IMR-90 (cell line): ENCODE measurements at regions not wholly inside any gene's neighbourhood (a gene's known extent, or its start where the extent isn't known, plus 50 kb on each side); places are given as distances from the start of the nearest gene placed in this dataset.

Source experiments
- ATAC-seq: fragments of 200-7000 bp; cut with Tn5 transposase; 2 replicates; pipeline ENCODE4 v1.9.1; 2020; ENCODE audit warnings: low read depth, mild to moderate bottlenecking, moderate library complexity
- BruUV-seq: library from RNA; stranded (reverse); fragments of 400-500 nt; replicated peaks from 2 replicates; lab custom pipeline; 2021; lab: Mats Ljungman, UMichigan
- CTCF ChIA-PET: fragments of 300-600 bp; formaldehyde crosslinking; extraction: SDS; loops from one replicate; lab custom pipeline; 2021; ENCODE audit warnings: antibody characterized with exemption; lab: Yijun Ruan, JAX
- POLR2A ChIA-PET: fragments of 300-600 bp; sonication (Branson Sonifier 250); formaldehyde crosslinking; loops from one replicate; lab custom pipeline; 2022; ENCODE audit warnings: antibody characterized with exemption; ENCODE audit not compliant: unreplicated experiment; lab: Charles Lee
- DNase-seq: peaks from one replicate; pipeline ENCODE4 v3.0.0; 2013
- H2AFZ ChIP-seq: replicated peaks from 2 replicates; pipeline ENCODE3; 2013; ENCODE audit warnings: low read length, mild to moderate bottlenecking; ENCODE audit not compliant: poor library complexity
- H2AK5ac ChIP-seq: 2 replicates; pipeline ENCODE4 v1.6.1; 2013; ENCODE audit warnings: low read depth, low read length, inconsistent platforms
- H2AK9ac ChIP-seq: replicated peaks from 2 replicates; pipeline ENCODE3; 2013; ENCODE audit warnings: mild to moderate bottlenecking, low read depth, low read length, moderate library complexity; ENCODE audit not compliant: poor library complexity
- H2BK120ac ChIP-seq: 2 replicates; pipeline ENCODE4 v1.6.1; 2013; ENCODE audit warnings: low read depth, low read length, inconsistent platforms
- H2BK15ac ChIP-seq: 3 replicates; pipeline ENCODE4 v1.6.1; 2013; ENCODE audit warnings: low read depth, low read length, inconsistent platforms
- H2BK20ac ChIP-seq: 2 replicates; pipeline ENCODE4 v1.6.1; 2013; ENCODE audit warnings: low read depth, mild to moderate bottlenecking, inconsistent platforms, low read length, moderate library complexity
- H2BK5ac ChIP-seq: 2 replicates; pipeline ENCODE4 v1.6.1; 2013; ENCODE audit warnings: mild to moderate bottlenecking, low read depth, low read length, inconsistent platforms; ENCODE audit not compliant: poor library complexity, severe bottlenecking
- H3K14ac ChIP-seq: replicated peaks from 2 replicates; pipeline ENCODE4 v1.6.1; 2013; ENCODE audit warnings: low read depth, low read length, inconsistent platforms
- H3K18ac ChIP-seq: 2 replicates; pipeline ENCODE4 v1.6.1; 2013; ENCODE audit warnings: low read depth, low read length, control low read depth
- H3K23ac ChIP-seq: 2 replicates; pipeline ENCODE4 v1.6.1; 2013; ENCODE audit warnings: low read depth, low read length, inconsistent platforms
- H3K27ac ChIP-seq: 2 replicates; pipeline ENCODE4 v1.5.1; 2013; ENCODE audit warnings: mild to moderate bottlenecking, control low read depth, low read length; ENCODE audit not compliant: insufficient read depth
- H3K27me3 ChIP-seq: 2 replicates; pipeline ENCODE4 v1.6.1; 2013; ENCODE audit warnings: low read length; ENCODE audit not compliant: control insufficient read depth, insufficient read depth
- H3K36me3 ChIP-seq: 2 replicates; pipeline ENCODE4 v1.6.1; 2013; ENCODE audit warnings: low read length, mixed read lengths; ENCODE audit not compliant: control insufficient read depth, insufficient read depth
- H3K4ac ChIP-seq: 2 replicates; pipeline ENCODE4 v1.6.1; 2013; ENCODE audit warnings: low read depth, low read length, inconsistent platforms
- H3K4me1 ChIP-seq: 2 replicates; pipeline ENCODE4 v1.6.1; 2013; ENCODE audit warnings: low read length, mixed read lengths; ENCODE audit not compliant: control insufficient read depth, insufficient read depth
- H3K4me2 ChIP-seq: 2 replicates; pipeline ENCODE4 v1.6.1; 2013; ENCODE audit warnings: low read depth, mild to moderate bottlenecking, control low read depth, low read length, moderate library complexity
- H3K4me3 ChIP-seq: 2 replicates; pipeline ENCODE4 v1.5.1; 2013; ENCODE audit warnings: low read depth, mild to moderate bottlenecking, control low read depth, low read length, moderate library complexity; ENCODE audit not compliant: insufficient read depth
- H3K56ac ChIP-seq: 2 replicates; pipeline ENCODE4 v1.6.1; 2013; ENCODE audit warnings: low read length, inconsistent platforms; ENCODE audit not compliant: insufficient read depth; ENCODE audit errors: extremely low read depth
- H3K79me1 ChIP-seq, 2 experiments: 2 replicates each; pipeline ENCODE4 v1.6.1; 2013; ENCODE audit warnings: low read length in 2 of 2, inconsistent platforms in 1 of 2, low read depth in 1 of 2
- H3K9ac ChIP-seq: 2 replicates; pipeline ENCODE4 v1.6.1; 2013; ENCODE audit warnings: low read depth, low read length, control low read depth
- H3K9me1 ChIP-seq: 2 replicates; pipeline ENCODE4 v1.6.1; 2013; ENCODE audit warnings: low read length, inconsistent platforms; ENCODE audit not compliant: insufficient read depth
- H3K9me3 ChIP-seq: 2 replicates; pipeline ENCODE4 v1.6.1; 2013; ENCODE audit warnings: low read length; ENCODE audit not compliant: control insufficient read depth, insufficient read depth
- H4K20me1 ChIP-seq: 2 replicates; pipeline ENCODE4 v1.6.1; 2013; ENCODE audit warnings: low read length, inconsistent platforms; ENCODE audit not compliant: insufficient read depth
- H4K5ac ChIP-seq: 2 replicates; pipeline ENCODE4 v1.6.1; 2013; ENCODE audit warnings: mild to moderate bottlenecking, low read depth, low read length, control low read depth
- H4K8ac ChIP-seq, 2 experiments: 2 replicates each; pipeline ENCODE4 v1.6.1; 2013; ENCODE audit warnings: low read depth in 2 of 2, low read length in 2 of 2, control low read depth in 1 of 2, inconsistent platforms in 1 of 2
- H4K91ac ChIP-seq: 2 replicates; pipeline ENCODE4 v1.6.1; 2013; ENCODE audit warnings: low read depth, low read length, inconsistent platforms; ENCODE audit not compliant: insufficient read depth
- CHD1 ChIP-seq: IDR thresholded peaks from 2 replicates; pipeline ENCODE4 v1.6.1; 2012; ENCODE audit warnings: low read depth, low read length, improper control_type of control experiment
- FOS ChIP-seq: fragments of 150-350 bp; IDR thresholded peaks from 2 replicates; pipeline ENCODE4 v1.6.1; 2016; ENCODE audit warnings: low read depth, low read length
- MAZ ChIP-seq: IDR thresholded peaks from 2 replicates; pipeline ENCODE4 v1.6.1; 2012; ENCODE audit warnings: low read depth, mild to moderate bottlenecking, low read length, improper control_type of control experiment, moderate library complexity, borderline replicate concordance
- POLR2A ChIP-seq: IDR thresholded peaks from 2 replicates; pipeline ENCODE4 v1.6.1; 2012; ENCODE audit warnings: mild to moderate bottlenecking, low read depth, low read length
- SMC3 ChIP-seq: fragments of 150-350 bp; IDR thresholded peaks from 2 replicates; pipeline ENCODE4 v1.6.1; 2016; ENCODE audit warnings: low read depth, mild to moderate bottlenecking, antibody characterized with exemption, low read length, moderate library complexity
- WGBS, 2 experiments: methylation state at CpG; one replicate each; pipeline versions ENCODE4 v1.1.5 to v1.1.7; 2013; ENCODE audit warnings: missing lambda C conversion rate in 2 of 2; ENCODE audit not compliant: insufficient read length in 1 of 2; ENCODE audit errors: extremely low coverage in 2 of 2; 5-methylcytosine and 5-hydroxymethylcytosine counted together
- dilution Hi-C: fragments of 300-500 bp; cut with HindIII; formaldehyde crosslinking; loops from one replicate; pipeline ENCODE4 v1.14.3; 2018; ENCODE audit warnings: low sequenced_read_pairs; ENCODE audit not compliant: unreplicated experiment
- in situ Hi-C: fragments of 300-500 bp; cut with MboI; formaldehyde crosslinking; loops from 3 replicates; pipeline ENCODE4 v1.14.3; 2019; ENCODE audit warnings: low sequenced_read_pairs, inconsistent platforms, mixed read lengths
- intact Hi-C: fragments of 100-400 bp; cut with micrococcal nuclease; formaldehyde crosslinking; loops from 2 replicates; pipeline ENCODE4 v1.10.0; 2022

GRCh38 chr12:73308079-73308478, 1035.9 kb downstream of the TRHDE start:
- H3K9me3 ChIP-seq = 0 out of 2 replicates have a peak, but pooled peaks cover 1% of the 10 kb centered on the region
- H3K27ac ChIP-seq = no peak overlapping the region
- ATAC-seq (no peak), DNase-seq (no peak)
- no peak overlapping the region for H3K4ac ChIP-seq
- no peak overlapping the region for H3K9ac ChIP-seq
- no peaks in the 10 kb centered on the region for H3K27me3 ChIP-seq
- no peak overlapping the region for H3K4me3 ChIP-seq
- H2BK15ac ChIP-seq = no peak overlapping the region
- H4K91ac ChIP-seq = no peak overlapping the region
- in situ Hi-C loops (no loop called here), dilution Hi-C loops (no loop called here), intact Hi-C loops (no loop called here)
- H2AFZ ChIP-seq = no peak overlapping the region
- TF ChIP-seq CHD1 = no peak
- TF ChIP-seq FOS = no peak
- no peak for TF ChIP-seq POLR2A
- TF ChIP-seq SMC3 = no peak
- TF ChIP-seq MAZ = no peak
- no peaks in the 10 kb centered on the region for H3K36me3 ChIP-seq
- CTCF ChIA-PET = no interaction called here
- no peak overlapping the region for H3K4me2 ChIP-seq
- no peak overlapping the region for H3K56ac ChIP-seq
- no peaks in the 10 kb centered on the region for H3K79me1 ChIP-seq
- H2BK20ac ChIP-seq = no peak overlapping the region
- no peak overlapping the region for H3K18ac ChIP-seq
- H4K20me1 ChIP-seq = no peaks in the 10 kb centered on the region
- no CpG with 5 or more reads among the region's 1 CpG for WGBS, 2 experiments
- no peaks in the 10 kb centered on the region for H3K9me1 ChIP-seq
- no TSS peak for BruUV-seq
- no peaks in the 10 kb centered on the region for H3K4me1 ChIP-seq
- H3K14ac ChIP-seq = no peak overlapping the region
- POLR2A ChIA-PET = no interaction called here
- no peak overlapping the region for H4K5ac ChIP-seq
- H2AK9ac ChIP-seq = no peak overlapping the region
- no peak overlapping the region for H2BK120ac ChIP-seq
- H3K23ac ChIP-seq = no peak overlapping the region
- no peak overlapping the region for H2AK5ac ChIP-seq
- H4K8ac ChIP-seq = no peak overlapping the region
- no peak overlapping the region for H2BK5ac ChIP-seq
